MCF 10A (cell line): ENCODE measurements at regions not wholly inside any gene's neighbourhood (a gene's known extent, or its start where the extent isn't known, plus 50 kb on each side); places are given as distances from the start of the nearest gene placed in this dataset.
"Not testable (repeated sequence)": the region's sequence is repeated elsewhere in the genome, so short reads cannot be mapped to it uniquely, and the experiment has no call there.

Experiments used
- BruUV-seq: library from RNA; stranded (reverse); fragments of 400-500 nt; replicated peaks from 2 replicates; lab custom pipeline; 2021; lab: Mats Ljungman, UMichigan
- CTCF ChIA-PET: fragments of 300-600 bp; sonication (Branson Sonifier 250); formaldehyde crosslinking; extraction: SDS; loops from one replicate; lab custom pipeline; 2021; ENCODE audit warnings: antibody characterized with exemption, inconsistent platforms; lab: Yijun Ruan, JAX
- POLR2A ChIA-PET: fragments of 300-600, 350-650 bp; sonication (Branson Sonifier 250); formaldehyde crosslinking; extraction: SDS; loops from one replicate; lab custom pipeline; 2020; ENCODE audit warnings: antibody characterized with exemption, inconsistent platforms; lab: Yijun Ruan, JAX
- DNase-seq: peaks from one replicate; pipeline ENCODE4 v3.0.0-alpha.2; 2018; ENCODE audit not compliant: unreplicated experiment
- H3K27ac Mint-ChIP-seq: one replicate; pipeline ENCODE4 v1.8.0; 2022; ENCODE audit warnings: mild to moderate bottlenecking, low read depth, mixed read lengths; ENCODE audit not compliant: unreplicated experiment
- H3K27me3 Mint-ChIP-seq: one replicate; pipeline ENCODE4 v1.8.0; 2022; ENCODE audit warnings: mixed read lengths; ENCODE audit not compliant: insufficient read depth, unreplicated experiment
- H3K36me3 Mint-ChIP-seq: one replicate; pipeline ENCODE4 v1.8.0; 2022; ENCODE audit warnings: mild to moderate bottlenecking, moderate library complexity, mixed read lengths; ENCODE audit not compliant: insufficient read depth, unreplicated experiment
- H3K4me1 Mint-ChIP-seq: one replicate; pipeline ENCODE4 v1.8.0; 2022; ENCODE audit warnings: mixed read lengths; ENCODE audit not compliant: insufficient read depth, unreplicated experiment
- H3K4me3 Mint-ChIP-seq: one replicate; pipeline ENCODE4 v1.8.0; 2022; ENCODE audit warnings: mild to moderate bottlenecking, moderate library complexity, mixed read lengths; ENCODE audit not compliant: unreplicated experiment
- H3K9me3 Mint-ChIP-seq: one replicate; pipeline ENCODE4 v1.8.0; 2022; ENCODE audit warnings: mixed read lengths; ENCODE audit not compliant: unreplicated experiment
- CTCF ChIP-seq: fragments of 200-600 bp; IDR thresholded peaks from one replicate; pipeline ENCODE4 v1.8.0; 2022; ENCODE audit warnings: antibody characterized with exemption, mild to moderate bottlenecking; ENCODE audit not compliant: unreplicated experiment
- intact Hi-C: fragments of 100-400 bp; cut with micrococcal nuclease; formaldehyde crosslinking; loops from 2 replicates; pipeline ENCODE4 v1.14.1; 2022

DNA sequence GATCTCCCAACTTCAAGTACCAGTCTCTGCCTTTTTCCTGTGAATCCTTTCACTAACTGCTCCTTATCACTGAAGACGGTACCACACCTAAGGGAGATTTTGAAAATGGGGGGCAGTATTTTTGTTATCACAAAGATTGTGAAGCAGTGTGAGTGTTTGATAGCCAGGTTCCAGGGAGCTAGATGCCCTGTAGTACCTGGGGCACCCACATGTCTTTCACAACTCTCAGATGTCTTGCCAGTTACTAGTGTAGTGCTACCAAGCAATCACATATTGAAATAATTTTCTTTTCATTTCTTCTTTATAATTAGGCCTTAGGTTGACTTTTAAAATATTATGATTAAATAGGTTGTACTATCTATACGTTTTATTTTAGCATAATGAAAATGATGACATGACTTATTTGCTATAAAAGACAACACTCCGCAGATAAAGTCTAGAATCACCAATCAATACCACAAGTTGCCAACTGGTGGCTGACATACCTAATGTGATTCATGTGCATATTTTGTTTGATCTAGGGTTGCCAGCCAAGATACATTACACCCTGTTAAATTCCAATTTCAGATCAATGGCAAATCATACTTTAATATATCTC, 215.9 kb downstream of the EXOC5 start:
- Mint-ChIP-seq H3K27me3 (peaks cover 41% of the 10 kb centered on the region), H3K27ac (no peak overlapping the region), H3K9me3 (peaks cover 6% of the 10 kb centered on the region), H3K36me3 (no peaks in the 10 kb centered on the region), H3K4me1 (no peaks in the 10 kb centered on the region), H3K4me3 (no peak overlapping the region)
- DNase-seq: no peak
- no peak for TF ChIP-seq CTCF
- BruUV-seq: no TSS peak
- ChIA-PET CTCF (interaction anchor here (0.8 kb wide), 1 partner anchor 18 kb away, joined by 3 read pairs; no protein-coding TSS in a partner anchor), POLR2A (interaction anchor here (1.1 kb wide), 1 partner anchor 18 kb away, joined by 3 read pairs; no protein-coding TSS in a partner anchor)
- intact Hi-C loops: no loop called here

DNA sequence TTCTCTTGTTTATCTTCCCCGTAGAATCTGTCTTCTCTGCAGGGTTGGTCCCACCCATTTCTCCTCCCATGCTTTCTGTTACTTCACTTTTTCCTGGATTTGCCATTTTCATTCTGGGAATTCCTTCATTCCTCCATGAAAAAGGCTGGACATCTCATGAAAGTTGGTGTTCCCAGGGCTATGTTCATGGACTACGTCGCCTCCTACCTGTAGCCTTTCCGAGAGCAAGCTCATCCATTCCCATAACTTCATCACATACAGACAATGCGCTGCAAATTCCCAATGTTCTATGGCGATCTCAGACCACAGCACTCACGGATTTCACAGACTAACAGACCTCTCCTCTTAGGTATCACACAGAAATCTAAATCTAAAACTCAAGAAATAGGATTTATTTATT, 217.1 kb downstream of the EXOC5 start:
- H3K27me3 Mint-ChIP-seq: peaks cover 53% of the 10 kb centered on the region
- POLR2A ChIA-PET: interaction anchor here (1.1 kb wide), 1 partner anchor 9 kb away, joined by 3 read pairs; no protein-coding TSS in a partner anchor
- TF ChIP-seq CTCF: no peak

DNA sequence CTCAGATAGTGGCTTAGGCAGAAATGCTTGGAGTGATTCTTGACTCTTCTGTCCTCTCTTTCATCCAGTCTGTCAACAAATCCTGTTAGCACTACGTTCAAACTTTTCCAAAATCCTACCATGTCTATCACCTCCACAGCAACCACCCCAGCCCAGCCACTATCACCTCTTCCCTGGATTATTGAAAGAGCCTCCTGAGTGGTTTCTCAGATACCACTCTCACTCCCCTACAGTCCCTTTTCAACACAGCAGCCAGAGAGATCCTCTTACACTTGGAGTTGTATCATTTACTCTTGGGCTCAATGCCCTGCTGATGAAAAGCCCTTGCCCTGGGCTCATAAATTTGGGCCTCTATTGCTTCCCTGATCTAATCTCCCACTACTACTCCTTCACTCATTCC, 218.9 kb downstream of the EXOC5 start:
- Mint-ChIP-seq H3K4me1 (no peaks in the 10 kb centered on the region), H3K36me3 (no peaks in the 10 kb centered on the region), H3K27me3 (peaks cover 71% of the 10 kb centered on the region), H3K27ac (no peak overlapping the region), H3K4me3 (no peak overlapping the region), H3K9me3 (peaks cover 6% of the 10 kb centered on the region)
- POLR2A ChIA-PET: no interaction called here
- no peak for TF ChIP-seq CTCF
- intact Hi-C loops: no loop called here
- CTCF ChIA-PET: no interaction called here
- no peak for DNase-seq
- BruUV-seq: no TSS peak

More for the DNA sequence above, 217.1 kb downstream of the EXOC5 start:
- peaks cover 6% of the 10 kb centered on the region for H3K9me3 Mint-ChIP-seq
- H3K27ac Mint-ChIP-seq: no peak overlapping the region
- CTCF ChIA-PET: no interaction called here
- intact Hi-C loops: no loop called here
- no TSS peak for BruUV-seq
- H3K4me1 Mint-ChIP-seq: no peaks in the 10 kb centered on the region
- DNase-seq: no peak
- H3K36me3 Mint-ChIP-seq: no peaks in the 10 kb centered on the region
- no peak overlapping the region for H3K4me3 Mint-ChIP-seq

GRCh38 chr14:57046175-57046574, 222.5 kb downstream of the EXOC5 start:
- no peaks in the 10 kb centered on the region for H3K9me3 Mint-ChIP-seq
- H3K4me3 Mint-ChIP-seq: no peak overlapping the region
- peaks cover 92% of the 10 kb centered on the region for H3K27me3 Mint-ChIP-seq
- intact Hi-C loops: no loop called here
- TF ChIP-seq CTCF: no peak
- no peak for DNase-seq
- no peaks in the 10 kb centered on the region for H3K4me1 Mint-ChIP-seq
- POLR2A ChIA-PET: no interaction called here
- CTCF ChIA-PET: no interaction called here
- no TSS peak for BruUV-seq
- no peak overlapping the region for H3K27ac Mint-ChIP-seq
- no peaks in the 10 kb centered on the region for H3K36me3 Mint-ChIP-seq

GRCh38 chr14:57044101-57044973, 224.4 kb downstream of the EXOC5 start:
- peaks cover 96% of the 10 kb centered on the region for H3K27me3 Mint-ChIP-seq
- DNase-seq, H3K4me3 Mint-ChIP-seq, H3K36me3 Mint-ChIP-seq, BruUV-seq, H3K4me1 Mint-ChIP-seq, intact Hi-C loops, H3K9me3 Mint-ChIP-seq, H3K27ac Mint-ChIP-seq, POLR2A ChIA-PET: not testable (repeated sequence)
- CTCF ChIA-PET: interaction anchor here (0.6 kb wide), 1 partner anchor 29 kb away, joined by 3 read pairs; no protein-coding TSS in a partner anchor
